KOPT-K1 (cell line): ENCODE measurements at regions not wholly inside any gene's neighbourhood (a gene's known extent, or its start where the extent isn't known, plus 50 kb on each side); places are given as distances from the start of the nearest gene placed in this dataset.
A peak's percentile ranks its signal among the peaks of the same experiment; 100 is the strongest.

Source experiments
- H3K27ac ChIP-seq: fragments of 200-600 bp; sonication (generic); 2 replicates; pipeline ENCODE4 v1.5.1; 2016; ENCODE audit warnings: antibody characterized with exemption, mild to moderate bottlenecking, low read depth, low read length; ENCODE audit not compliant: poor library complexity, severe bottlenecking
- H3K36me3 ChIP-seq: fragments of 200-600 bp; sonication (generic); 2 replicates; pipeline ENCODE4 v1.5.1; 2017; ENCODE audit warnings: antibody characterized with exemption, mild to moderate bottlenecking, low read length, moderate library complexity; ENCODE audit not compliant: insufficient read depth
- H3K9me3 ChIP-seq: fragments of 200-600 bp; sonication (generic); 2 replicates; pipeline ENCODE4 v1.5.1; 2017; ENCODE audit warnings: antibody characterized with exemption, low read length, mild to moderate bottlenecking; ENCODE audit not compliant: insufficient read depth, poor library complexity, severe bottlenecking

- Histone ChIP-seq H3K27ac (no peak overlapping the region), H3K9me3 (no peaks in the 10 kb centered on the region), H3K36me3 (no peaks in the 10 kb centered on the region)
Measured at GRCh38 chr17:73694491-73694890, 50.2 kb upstream of the SDK2 start.

GRCh38 chr17:73695035-73695738, 50.9 kb upstream of the SDK2 start:
- Histone ChIP-seq H3K36me3 (no peaks in the 10 kb centered on the region), H3K27ac (no peak overlapping the region), H3K9me3 (no peaks in the 10 kb centered on the region)

- Histone ChIP-seq H3K9me3 (no peaks in the 10 kb centered on the region), H3K27ac (no peak overlapping the region), H3K36me3 (no peaks in the 10 kb centered on the region)
Measured at GRCh38 chr17:73696251-73696650, 52.0 kb upstream of the SDK2 start.

GRCh38 chr17:73697872-73698271, 53.6 kb upstream of the SDK2 start:
- Histone ChIP-seq H3K27ac (no peak overlapping the region), H3K36me3 (no peaks in the 10 kb centered on the region), H3K9me3 (no peaks in the 10 kb centered on the region)

- no peaks in the 10 kb centered on the region for H3K36me3 ChIP-seq
- H3K9me3 ChIP-seq = no peaks in the 10 kb centered on the region
- no peak overlapping the region for H3K27ac ChIP-seq
Measured at GRCh38 chr17:73698966-73699365, 54.7 kb upstream of the SDK2 start.

- Histone ChIP-seq H3K27ac (no peak overlapping the region), H3K9me3 (no peaks in the 10 kb centered on the region), H3K36me3 (no peaks in the 10 kb centered on the region)
Measured at GRCh38 chr17:73701701-73702100, 57.5 kb upstream of the SDK2 start.

GRCh38 chr17:73703192-73703591, 58.9 kb upstream of the SDK2 start:
- H3K9me3 ChIP-seq = peaks cover 6% of the 10 kb centered on the region
- H3K36me3 ChIP-seq = no peaks in the 10 kb centered on the region
- H3K27ac ChIP-seq = no peak overlapping the region

- no peaks in the 10 kb centered on the region for H3K36me3 ChIP-seq
- peaks cover 6% of the 10 kb centered on the region for H3K9me3 ChIP-seq
- no peak overlapping the region for H3K27ac ChIP-seq
Measured at GRCh38 chr17:73703917-73704316, 59.7 kb upstream of the SDK2 start.

- no peaks in the 10 kb centered on the region for H3K36me3 ChIP-seq
- peaks cover 6% of the 10 kb centered on the region for H3K9me3 ChIP-seq
- no peak overlapping the region for H3K27ac ChIP-seq
Measured at GRCh38 chr17:73705594-73705993, 61.3 kb upstream of the SDK2 start.

GRCh38 chr17:73706428-73706827, 62.2 kb upstream of the SDK2 start:
- no peak overlapping the region for H3K27ac ChIP-seq
- peaks cover 6% of the 10 kb centered on the region for H3K9me3 ChIP-seq
- H3K36me3 ChIP-seq = no peaks in the 10 kb centered on the region

- no peaks in the 10 kb centered on the region for H3K36me3 ChIP-seq
- peaks cover 6% of the 10 kb centered on the region for H3K9me3 ChIP-seq
- no peak overlapping the region for H3K27ac ChIP-seq
Measured at GRCh38 chr17:73706858-73707257, 62.6 kb upstream of the SDK2 start.

GRCh38 chr17:73707358-73707757, 63.1 kb upstream of the SDK2 start:
- Histone ChIP-seq H3K27ac (no peak overlapping the region), H3K9me3 (peaks cover 6% of the 10 kb centered on the region), H3K36me3 (no peaks in the 10 kb centered on the region)

- Histone ChIP-seq H3K36me3 (no peaks in the 10 kb centered on the region), H3K27ac (peak overlapping the region; percentile 0), H3K9me3 (peaks cover 6% of the 10 kb centered on the region)
Measured at GRCh38 chr17:73710095-73710592, 65.9 kb upstream of the SDK2 start.

- Histone ChIP-seq H3K27ac (peak overlapping the region; percentile 8), H3K9me3 (peaks cover 6% of the 10 kb centered on the region), H3K36me3 (no peaks in the 10 kb centered on the region)
Measured at GRCh38 chr17:73711184-73711583, 66.9 kb upstream of the SDK2 start.

GRCh38 chr17:73711916-73712315, 67.7 kb upstream of the SDK2 start:
- Histone ChIP-seq H3K36me3 (no peaks in the 10 kb centered on the region), H3K9me3 (peaks cover 6% of the 10 kb centered on the region), H3K27ac (no peak overlapping the region)

- Histone ChIP-seq H3K36me3 (no peaks in the 10 kb centered on the region), H3K9me3 (no peaks in the 10 kb centered on the region), H3K27ac (no peak overlapping the region)
Measured at GRCh38 chr17:73713136-73713535, 68.9 kb upstream of the SDK2 start.
